Neural progenitor cell (in vitro differentiated cells): ENCODE measurements at regions not wholly inside any gene's neighbourhood (a gene's known extent, or its start where the extent isn't known, plus 50 kb on each side); places are given as distances from the start of the nearest gene placed in this dataset.

ENCODE experiments used
- DNase-seq: peaks from one replicate; pipeline ENCODE4 v3.0.0-alpha.2; 2016; ENCODE audit warnings: low spot score
- H2AFZ ChIP-seq: fragments of 200-600 bp; sonication (generic); replicated peaks from 2 replicates; pipeline ENCODE4 v1.6.1; 2016; ENCODE audit warnings: antibody characterized with exemption
- H3F3A ChIP-seq: fragments of 200-600 bp; sonication (generic); 2 replicates; pipeline ENCODE4 v1.6.1; 2016; ENCODE audit warnings: antibody characterized with exemption, low read depth
- H3K27ac ChIP-seq: fragments of 200-600 bp; sonication (generic); 2 replicates; pipeline ENCODE4 v1.5.1; 2016; ENCODE audit warnings: mild to moderate bottlenecking
- H3K27me3 ChIP-seq: fragments of 200-600 bp; sonication (generic); 2 replicates; pipeline ENCODE4 v1.6.1; 2016; ENCODE audit warnings: mild to moderate bottlenecking, moderate library complexity
- H3K36me3 ChIP-seq: fragments of 200-600 bp; sonication (generic); 2 replicates; pipeline ENCODE4 v1.5.1; 2016
- H3K4me1 ChIP-seq: fragments of 200-600 bp; sonication (generic); 2 replicates; pipeline ENCODE4 v1.6.1; 2016; ENCODE audit warnings: mixed run types
- H3K4me2 ChIP-seq: fragments of 200-600 bp; sonication (generic); 2 replicates; pipeline ENCODE4 v1.6.1; 2016
- H3K4me3 ChIP-seq: fragments of 200-600 bp; sonication (generic); 2 replicates; pipeline ENCODE4 v1.5.1; 2016
- H3K79me2 ChIP-seq: fragments of 200-600 bp; sonication (generic); 2 replicates; pipeline ENCODE4 v1.6.1; 2016; ENCODE audit warnings: low read depth
- H3K9ac ChIP-seq: fragments of 200-600 bp; sonication (generic); 2 replicates; pipeline ENCODE4 v1.6.1; 2016
- H3K9me3 ChIP-seq: fragments of 200-600 bp; sonication (generic); 2 replicates; pipeline ENCODE4 v1.5.1; 2016; ENCODE audit warnings: low read depth
- H4K20me1 ChIP-seq: fragments of 200-600 bp; sonication (generic); 2 replicates; pipeline ENCODE4 v1.6.1; 2016; ENCODE audit warnings: low read depth
- H3K27ac Mint-ChIP-seq: 3 replicates; pipeline ENCODE4 v1.8.0; 2021; ENCODE audit warnings: mixed read lengths
- H3K27me3 Mint-ChIP-seq: 2 replicates; pipeline ENCODE4 v1.8.0; 2022; ENCODE audit warnings: low read depth, mild to moderate bottlenecking, inconsistent platforms, moderate library complexity, mixed read lengths; ENCODE audit not compliant: insufficient read depth
- H3K36me3 Mint-ChIP-seq: 3 replicates; pipeline ENCODE4 v1.8.0; 2021; ENCODE audit warnings: mixed read lengths
- H3K4me1 Mint-ChIP-seq: 3 replicates; pipeline ENCODE4 v1.8.0; 2021; ENCODE audit warnings: mixed read lengths
- H3K4me3 Mint-ChIP-seq: 3 replicates; pipeline ENCODE4 v1.8.0; 2021; ENCODE audit warnings: mild to moderate bottlenecking, moderate library complexity, mixed read lengths
- H3K9me3 Mint-ChIP-seq: 3 replicates; pipeline ENCODE4 v1.8.0; 2020; ENCODE audit warnings: mixed read lengths
- CTCF ChIP-seq: fragments of 200-600 bp; sonication (generic); IDR thresholded peaks from 2 replicates; pipeline ENCODE4 v1.5.1; 2017; ENCODE audit warnings: antibody characterized with exemption, mild to moderate bottlenecking
- EZH2 ChIP-seq: fragments of 200-600 bp; sonication (generic); IDR thresholded peaks from 2 replicates; pipeline ENCODE4 v1.6.1; 2017; ENCODE audit warnings: antibody characterized with exemption, mild to moderate bottlenecking, moderate library complexity
- EZH2phosphoT487 ChIP-seq: fragments of 200-600 bp; sonication (generic); IDR thresholded peaks from 2 replicates; pipeline ENCODE4 v1.6.1; 2017; ENCODE audit warnings: antibody characterized with exemption

GRCh38 chr3:168469436-168469835, 373.7 kb upstream of the GOLIM4 start:
- Histone ChIP-seq H3K36me3 (peaks cover 6% of the 10 kb centered on the region), H3K4me2 (no peak overlapping the region), H3K4me1 (peaks cover 13% of the 10 kb centered on the region), H3K27me3 (no peaks in the 10 kb centered on the region), H4K20me1 (no peaks in the 10 kb centered on the region), H2AFZ (no peak overlapping the region), H3K9me3 (no peaks in the 10 kb centered on the region), H3K9ac (no peak overlapping the region), H3K79me2 (no peaks in the 10 kb centered on the region), H3K4me3 (no peak overlapping the region), H3F3A (peaks cover 7% of the 10 kb centered on the region), H3K27ac (no peak overlapping the region)
- peaks cover 26% of the 10 kb centered on the region for H3K4me1 Mint-ChIP-seq
- TF ChIP-seq EZH2phosphoT487 (no peak), CTCF (no peak), EZH2 (no peak)
- peaks cover 4% of the 10 kb centered on the region for H3K36me3 Mint-ChIP-seq
- peaks cover 13% of the 10 kb centered on the region for H3K9me3 Mint-ChIP-seq
- peaks cover 2% of the 10 kb centered on the region for H3K27me3 Mint-ChIP-seq
- DNase-seq: no peak
- H3K27ac Mint-ChIP-seq: peak overlapping the region; percentile 72
- H3K4me3 Mint-ChIP-seq: no peak overlapping the region

DNA sequence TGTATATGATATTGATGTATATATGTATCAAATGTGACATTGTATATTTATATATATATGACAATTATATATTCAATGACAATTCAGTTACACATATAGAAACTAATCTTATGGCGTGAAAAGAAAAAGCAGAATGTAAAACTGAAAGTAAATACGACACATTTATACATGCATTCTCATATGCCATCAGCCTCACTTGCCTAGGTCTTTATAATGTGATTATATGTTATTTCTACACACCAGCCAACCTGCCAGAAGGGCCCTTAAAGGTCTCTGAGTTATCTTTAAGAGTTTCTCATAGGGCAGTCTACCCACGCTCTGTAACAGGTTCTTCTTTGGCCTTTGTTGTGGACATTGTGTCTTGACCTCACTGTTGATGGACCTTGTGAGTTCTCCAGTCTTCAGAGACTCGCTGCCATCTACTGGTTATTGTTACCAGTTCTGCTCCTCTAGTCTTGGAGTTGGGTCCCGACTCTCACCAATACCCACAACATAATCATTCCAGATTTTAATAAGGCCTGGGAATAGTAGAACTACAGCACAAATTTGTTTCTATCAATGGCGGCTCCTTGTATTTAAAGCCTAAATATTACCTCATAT, 371.5 kb upstream of the GOLIM4 start:
- Histone ChIP-seq H3K9ac (no peak overlapping the region), H3K4me2 (no peak overlapping the region), H3K27me3 (no peaks in the 10 kb centered on the region), H2AFZ (no peak overlapping the region), H4K20me1 (no peaks in the 10 kb centered on the region), H3K36me3 (peaks cover 7% of the 10 kb centered on the region), H3K4me1 (peaks cover 14% of the 10 kb centered on the region), H3K4me3 (no peak overlapping the region), H3F3A (peaks cover 12% of the 10 kb centered on the region), H3K27ac (no peak overlapping the region), H3K79me2 (no peaks in the 10 kb centered on the region), H3K9me3 (peaks cover 2% of the 10 kb centered on the region)
- Mint-ChIP-seq H3K4me3 (no peak overlapping the region), H3K27me3 (peaks cover 2% of the 10 kb centered on the region), H3K9me3 (peaks cover 22% of the 10 kb centered on the region), H3K4me1 (peaks cover 14% of the 10 kb centered on the region), H3K36me3 (peaks cover 8% of the 10 kb centered on the region), H3K27ac (no peak overlapping the region)
- DNase-seq: peak; percentile 67
- TF ChIP-seq EZH2 (no peak), CTCF (peak; percentile 51), EZH2phosphoT487 (no peak)

- Histone ChIP-seq H3K4me2 (no peak overlapping the region), H3K4me1 (peaks cover 14% of the 10 kb centered on the region), H3K79me2 (no peaks in the 10 kb centered on the region), H3F3A (peaks cover 12% of the 10 kb centered on the region), H3K27ac (no peak overlapping the region), H3K9ac (no peak overlapping the region), H3K36me3 (peaks cover 14% of the 10 kb centered on the region), H3K27me3 (no peaks in the 10 kb centered on the region), H2AFZ (no peak overlapping the region), H3K4me3 (no peak overlapping the region), H3K9me3 (peaks cover 14% of the 10 kb centered on the region), H4K20me1 (no peaks in the 10 kb centered on the region)
- Mint-ChIP-seq H3K27me3 (no peaks in the 10 kb centered on the region), H3K9me3 (peaks cover 35% of the 10 kb centered on the region), H3K27ac (no peak overlapping the region), H3K4me3 (no peak overlapping the region), H3K4me1 (peaks cover 4% of the 10 kb centered on the region), H3K36me3 (peaks cover 16% of the 10 kb centered on the region)
- TF ChIP-seq EZH2: no peak
- no peak for TF ChIP-seq EZH2phosphoT487
- no peak for TF ChIP-seq CTCF
- no peak for DNase-seq
These were observed 366.1 kb upstream of the GOLIM4 start for GRCh38 chr3:168461793-168462192.
